HG03108 (cell line): ENCODE measurements at regions not wholly inside any gene's neighbourhood (a gene's known extent, or its start where the extent isn't known, plus 50 kb on each side); places are given as distances from the start of the nearest gene placed in this dataset.

ENCODE experiments used
- ATAC-seq: cut with Tn5 transposase; IDR thresholded peaks from one replicate; pipeline ENCODE4 v1.9.1; 2021; ENCODE audit warnings: moderate library complexity; ENCODE audit not compliant: unreplicated experiment

- ATAC-seq, result no peak
Measured at GRCh38 chr21:35853321-35854239, 206.7 kb downstream of the SETD4 start.

- ATAC-seq, result no peak
Measured at GRCh38 chr21:35852820-35853219, 207.5 kb downstream of the SETD4 start.

GRCh38 chr21:35850542-35851103, 209.7 kb downstream of the SETD4 start:
- ATAC-seq, result no peak

GRCh38 chr21:35850029-35850428, 210.3 kb downstream of the SETD4 start:
- ATAC-seq, result no peak

- ATAC-seq, result no peak
Measured at GRCh38 chr21:35849144-35849543, 211.2 kb downstream of the SETD4 start.

- ATAC-seq, result no peak
Measured at GRCh38 chr21:35843911-35844667, 216.2 kb downstream of the SETD4 start.

- no peak for ATAC-seq
Measured at GRCh38 chr21:35840949-35841348, 219.4 kb downstream of the SETD4 start.

- no peak for ATAC-seq
Measured at GRCh38 chr21:35840197-35840799, 220.0 kb downstream of the SETD4 start.

GRCh38 chr21:35838987-35839763, 221.2 kb downstream of the SETD4 start:
- no peak for ATAC-seq

GRCh38 chr21:35838350-35838749, 222.0 kb downstream of the SETD4 start:
- no peak for ATAC-seq

- no peak for ATAC-seq
Measured at GRCh38 chr21:35833991-35834390, 226.3 kb downstream of the SETD4 start.

- no peak for ATAC-seq
Measured at GRCh38 chr21:35833388-35833787, 226.9 kb downstream of the SETD4 start.

- ATAC-seq, result no peak
Measured at GRCh38 chr21:35831230-35831629, 229.1 kb downstream of the SETD4 start.

GRCh38 chr21:35829067-35829466, 231.3 kb downstream of the SETD4 start:
- no peak for ATAC-seq

GRCh38 chr21:35828161-35828560, 232.2 kb downstream of the SETD4 start:
- no peak for ATAC-seq

- no peak for ATAC-seq
Measured at GRCh38 chr21:35827004-35827403, 233.3 kb downstream of the SETD4 start.

GRCh38 chr21:35825370-35826353, 234.7 kb downstream of the SETD4 start:
- no peak for ATAC-seq

GRCh38 chr21:35824136-35824535, 236.2 kb downstream of the SETD4 start:
- ATAC-seq, result no peak

GRCh38 chr21:35819134-35819533, 241.2 kb downstream of the SETD4 start:
- no peak for ATAC-seq
